CD4-positive, alpha-beta T cell treated with Interferon alpha-2 for 1 hour (primary cell): ENCODE measurements at regions not wholly inside any gene's neighbourhood (a gene's known extent, or its start where the extent isn't known, plus 50 kb on each side); places are given as distances from the start of the nearest gene placed in this dataset.
"Not testable (repeated sequence)": the region's sequence is repeated elsewhere in the genome, so short reads cannot be mapped to it uniquely, and the experiment has no call there.

Experiments
- DNase-seq, 2 donors: peaks; one replicate each; pipeline ENCODE4 v3.0.0-alpha.2; 2020 to 2022

GRCh38 chr6:147933224-147933623, 409.4 kb upstream of the SASH1 start:
- DNase-seq = no peak

GRCh38 chr6:147935656-147936055, 407.0 kb upstream of the SASH1 start:
- no peak for DNase-seq

- DNase-seq = no peak
Measured at GRCh38 chr6:147936703-147937470, 405.8 kb upstream of the SASH1 start.

- DNase-seq = no peak
Measured at GRCh38 chr6:147941143-147941542, 401.5 kb upstream of the SASH1 start.

- no peak for DNase-seq
Measured at GRCh38 chr6:147942363-147942762, 400.3 kb upstream of the SASH1 start.

GRCh38 chr6:147944122-147944521, 398.5 kb upstream of the SASH1 start:
- no peak for DNase-seq

- DNase-seq = no peak
Measured at GRCh38 chr6:147947521-147947920, 395.1 kb upstream of the SASH1 start.

- DNase-seq = no peak
Measured at GRCh38 chr6:147949981-147950622, 392.5 kb upstream of the SASH1 start.

- DNase-seq = no peak
Measured at GRCh38 chr6:147950623-147950987, 392.0 kb upstream of the SASH1 start.

GRCh38 chr6:147951726-147952125, 390.9 kb upstream of the SASH1 start:
- no peak for DNase-seq

- DNase-seq = no peak
Measured at GRCh38 chr6:147954938-147955337, 387.7 kb upstream of the SASH1 start.

- DNase-seq = no peak
Measured at GRCh38 chr6:147958683-147959082, 384.0 kb upstream of the SASH1 start.

- DNase-seq = no peak
Measured at GRCh38 chr6:147961481-147962141, 381.0 kb upstream of the SASH1 start.

GRCh38 chr6:147965448-147965847, 377.2 kb upstream of the SASH1 start:
- DNase-seq = not testable (repeated sequence)

GRCh38 chr6:147970970-147971369, 371.7 kb upstream of the SASH1 start:
- no peak for DNase-seq

- DNase-seq = no peak
Measured at GRCh38 chr6:147972448-147972847, 370.2 kb upstream of the SASH1 start.

- DNase-seq = no peak
Measured at GRCh38 chr6:147973806-147974205, 368.8 kb upstream of the SASH1 start.

- no peak for DNase-seq
Measured at GRCh38 chr6:147974376-147974775, 368.3 kb upstream of the SASH1 start.

GRCh38 chr6:147977851-147978465, 364.7 kb upstream of the SASH1 start:
- no peak for DNase-seq

- DNase-seq = no peak
Measured at GRCh38 chr6:147979966-147980365, 362.7 kb upstream of the SASH1 start.

GRCh38 chr6:147983581-147984366, 358.9 kb upstream of the SASH1 start:
- DNase-seq = no peak

- no peak for DNase-seq
Measured at GRCh38 chr6:147986846-147987245, 355.8 kb upstream of the SASH1 start.

GRCh38 chr6:147990159-147990558, 352.5 kb upstream of the SASH1 start:
- no peak for DNase-seq
